ENCODE measurements at regions not wholly inside any gene's neighbourhood (a gene's known extent, or its start where the extent isn't known, plus 50 kb on each side); places are given as distances from the start of the nearest gene placed in this dataset.

DNA sequence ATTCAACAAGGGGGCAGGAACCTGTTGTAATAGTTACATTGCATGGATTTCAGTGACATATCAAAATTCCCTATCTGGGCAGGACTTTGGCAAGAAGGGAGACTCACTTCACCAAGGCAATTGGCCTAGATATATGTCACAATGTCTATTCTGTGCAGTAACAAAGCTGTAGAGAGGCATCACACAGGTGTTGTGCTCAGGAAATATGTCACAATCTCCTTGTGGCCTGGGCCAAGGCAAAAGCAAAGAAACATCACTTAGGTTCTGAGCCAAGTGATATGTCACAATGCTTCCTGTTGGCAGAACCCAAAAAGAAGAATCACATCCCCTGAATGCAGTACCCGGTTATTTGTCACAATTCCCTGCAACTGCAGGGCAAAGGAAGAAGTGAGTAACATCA, 1020.9 kb upstream of the AMELY start:
- Histone ChIP-seq H3K27me3 (ENCODE audit: low read depth) (no peaks in the 10 kb centered on the region), H3K36me3 (no peaks in the 10 kb centered on the region), H3K27ac (replicated peaks) (no peak overlapping the region), H3K4me1 (no peaks in the 10 kb centered on the region), H3K9me3 (replicated peaks) (no peaks in the 10 kb centered on the region), H3K4me3 (no peak overlapping the region)
- TF ChIP-seq, protein P1, sequence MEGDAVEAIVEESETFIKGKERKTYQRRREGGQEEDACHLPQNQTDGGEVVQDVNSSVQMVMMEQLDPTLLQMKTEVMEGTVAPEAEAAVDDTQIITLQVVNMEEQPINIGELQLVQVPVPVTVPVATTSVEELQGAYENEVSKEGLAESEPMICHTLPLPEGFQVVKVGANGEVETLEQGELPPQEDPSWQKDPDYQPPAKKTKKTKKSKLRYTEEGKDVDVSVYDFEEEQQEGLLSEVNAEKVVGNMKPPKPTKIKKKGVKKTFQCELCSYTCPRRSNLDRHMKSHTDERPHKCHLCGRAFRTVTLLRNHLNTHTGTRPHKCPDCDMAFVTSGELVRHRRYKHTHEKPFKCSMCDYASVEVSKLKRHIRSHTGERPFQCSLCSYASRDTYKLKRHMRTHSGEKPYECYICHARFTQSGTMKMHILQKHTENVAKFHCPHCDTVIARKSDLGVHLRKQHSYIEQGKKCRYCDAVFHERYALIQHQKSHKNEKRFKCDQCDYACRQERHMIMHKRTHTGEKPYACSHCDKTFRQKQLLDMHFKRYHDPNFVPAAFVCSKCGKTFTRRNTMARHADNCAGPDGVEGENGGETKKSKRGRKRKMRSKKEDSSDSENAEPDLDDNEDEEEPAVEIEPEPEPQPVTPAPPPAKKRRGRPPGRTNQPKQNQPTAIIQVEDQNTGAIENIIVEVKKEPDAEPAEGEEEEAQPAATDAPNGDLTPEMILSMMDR (IDR thresholded peaks at IDR 0.05; ENCODE audit: borderline replicate concordance): no peak
- DNase-seq: no peak
- intact Hi-C loops (cut with micrococcal nuclease): no loop called here

DNA sequence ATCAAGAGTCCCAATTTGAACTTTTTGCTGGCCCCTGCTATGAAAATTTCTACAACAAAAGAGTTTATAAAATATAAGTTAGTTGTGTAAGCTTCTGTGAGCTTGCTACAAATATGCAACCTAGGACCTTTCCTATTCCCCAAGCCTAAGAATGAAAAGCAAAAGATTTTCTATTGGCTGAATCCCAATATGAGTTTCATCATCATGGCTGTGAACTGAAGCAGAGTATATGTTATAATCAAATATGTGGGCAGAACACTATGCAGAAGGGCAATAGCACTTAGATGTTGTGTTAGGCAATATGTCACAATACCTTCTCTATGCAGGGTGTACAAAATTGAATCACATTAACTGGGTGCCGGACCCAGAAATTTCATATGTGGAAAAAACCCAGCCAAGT, 1018.3 kb upstream of the AMELY start:
- no peak for DNase-seq
- Histone ChIP-seq H3K36me3 (no peaks in the 10 kb centered on the region), H3K4me3 (no peak overlapping the region), H3K9me3 (replicated peaks) (no peaks in the 10 kb centered on the region), H3K4me1 (no peaks in the 10 kb centered on the region), H3K27me3 (ENCODE audit: low read depth) (no peaks in the 10 kb centered on the region), H3K27ac (replicated peaks) (no peak overlapping the region)
- TF ChIP-seq, protein P1 (IDR thresholded peaks at IDR 0.05; ENCODE audit: borderline replicate concordance): no peak
- intact Hi-C loops (cut with micrococcal nuclease): no loop called here

GRCh38 chrY:7924059-7924458, 1012.5 kb upstream of the AMELY start:
- TF ChIP-seq, protein P1 (IDR thresholded peaks at IDR 0.05; ENCODE audit: borderline replicate concordance): no peak
- no peaks in the 10 kb centered on the region for H3K4me1 ChIP-seq
- no peaks in the 10 kb centered on the region for H3K27me3 ChIP-seq (ENCODE audit: low read depth)
- H3K27ac ChIP-seq (replicated peaks): no peak overlapping the region
- no peak overlapping the region for H3K4me3 ChIP-seq
- H3K36me3 ChIP-seq: no peaks in the 10 kb centered on the region
- no peaks in the 10 kb centered on the region for H3K9me3 ChIP-seq (replicated peaks)
- DNase-seq: no peak
- intact Hi-C loops (cut with micrococcal nuclease): no loop called here

DNA sequence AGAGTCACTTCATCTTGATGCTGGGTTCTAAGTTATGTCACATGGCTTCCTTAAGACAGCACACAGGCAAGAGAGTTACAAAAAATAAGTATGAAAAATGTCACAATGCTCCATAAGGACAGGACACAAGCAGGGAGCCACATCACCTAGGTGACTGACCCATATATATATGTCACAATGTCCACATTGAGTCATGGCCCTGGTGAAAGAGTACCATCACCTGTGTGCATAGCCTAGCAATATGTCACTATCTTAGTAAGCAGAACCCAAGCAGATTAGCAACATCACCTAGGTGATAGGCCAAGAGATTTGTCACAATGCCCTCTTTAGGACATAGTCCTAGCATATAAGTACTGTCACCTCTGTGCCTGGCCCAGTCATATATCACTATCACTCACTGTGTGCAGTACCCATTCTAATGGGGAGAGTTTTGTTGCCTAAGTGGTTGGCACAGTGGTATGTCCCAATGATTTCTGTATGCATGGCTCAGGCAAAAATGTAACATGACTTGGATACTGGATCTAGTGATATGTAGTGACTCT, 1012.0 kb upstream of the AMELY start:
- no peaks in the 10 kb centered on the region for H3K27me3 ChIP-seq (ENCODE audit: low read depth)
- no peak overlapping the region for H3K27ac ChIP-seq (replicated peaks)
- no peaks in the 10 kb centered on the region for H3K36me3 ChIP-seq
- no peaks in the 10 kb centered on the region for H3K9me3 ChIP-seq (replicated peaks)
- no peak for DNase-seq
- no peak overlapping the region for H3K4me3 ChIP-seq
- TF ChIP-seq, protein P1 (IDR thresholded peaks at IDR 0.05; ENCODE audit: borderline replicate concordance): no peak
- intact Hi-C loops (cut with micrococcal nuclease): no loop called here
- H3K4me1 ChIP-seq: no peaks in the 10 kb centered on the region

DNA sequence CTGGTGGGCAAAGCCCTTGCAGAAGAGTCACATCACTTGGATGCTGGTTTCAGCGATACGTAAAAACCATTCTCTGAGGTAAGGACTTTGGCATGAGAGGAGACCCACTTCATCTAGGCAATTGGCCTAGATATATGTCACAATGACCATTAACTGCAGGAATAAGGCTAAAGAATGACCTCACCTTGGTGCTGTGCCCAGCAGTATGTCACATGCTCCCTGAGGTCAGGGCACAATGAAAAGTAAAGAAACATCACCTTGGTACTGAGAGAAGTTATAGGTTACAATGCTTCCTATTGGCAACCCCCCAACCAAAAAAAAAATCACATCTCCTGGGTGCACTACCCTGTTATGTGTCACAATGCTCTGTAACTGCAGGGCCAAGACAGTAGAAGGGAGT, 1008.8 kb upstream of the AMELY start:
- intact Hi-C loops (cut with micrococcal nuclease): no loop called here
- TF ChIP-seq, protein P1 (IDR thresholded peaks at IDR 0.05; ENCODE audit: borderline replicate concordance): no peak
- H3K4me3 ChIP-seq: no peak overlapping the region
- H3K4me1 ChIP-seq: no peaks in the 10 kb centered on the region
- H3K27me3 ChIP-seq (ENCODE audit: low read depth): no peaks in the 10 kb centered on the region
- H3K27ac ChIP-seq (replicated peaks): no peak overlapping the region
- H3K36me3 ChIP-seq: no peaks in the 10 kb centered on the region
- DNase-seq: no peak
- H3K9me3 ChIP-seq (replicated peaks): no peaks in the 10 kb centered on the region

- Histone ChIP-seq H3K4me1 (no peaks in the 10 kb centered on the region), H3K9me3 (replicated peaks) (no peaks in the 10 kb centered on the region), H3K27me3 (ENCODE audit: low read depth) (no peaks in the 10 kb centered on the region), H3K27ac (replicated peaks) (no peak overlapping the region), H3K4me3 (no peak overlapping the region), H3K36me3 (no peaks in the 10 kb centered on the region)
- DNase-seq: no peak
- intact Hi-C loops (cut with micrococcal nuclease): no loop called here
- TF ChIP-seq, protein P1 (IDR thresholded peaks at IDR 0.05; ENCODE audit: borderline replicate concordance): no peak
Measured at GRCh38 chrY:7888506-7888905, 977.0 kb upstream of the AMELY start.
